ENCODE measurements at regions not wholly inside any gene's neighbourhood (a gene's known extent, or its start where the extent isn't known, plus 50 kb on each side); places are given as distances from the start of the nearest gene placed in this dataset.
"Not testable (repeated sequence)": the region's sequence is repeated elsewhere in the genome, so short reads cannot be mapped to it uniquely, and the experiment has no call there.

DNA sequence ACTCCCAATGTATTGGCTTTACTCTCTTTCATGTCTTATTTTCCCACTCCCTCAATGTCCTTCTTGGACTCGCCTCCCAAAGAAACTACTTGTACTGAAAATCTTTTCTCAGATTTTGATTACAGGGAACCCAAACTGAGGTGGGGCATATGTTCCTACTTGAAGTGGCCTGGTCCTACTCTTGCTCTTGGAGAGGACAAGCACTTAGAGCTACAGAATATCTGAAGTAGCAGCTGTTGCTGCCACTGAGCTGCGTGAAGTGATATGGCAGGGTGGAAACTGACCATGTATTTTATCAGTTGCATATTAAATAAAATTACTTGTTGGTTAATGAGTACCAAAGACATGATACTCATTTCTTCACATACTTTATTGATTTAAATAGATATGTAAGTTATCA, 129.5 kb downstream of the TSEN15 start:
- Histone ChIP-seq H3K27ac (ENCODE audit: low read depth in 1 of 2, low read length in 1 of 2) (no peak overlapping the region), H3K4me1 (ENCODE audit: control insufficient read depth in 5 of 5, insufficient read depth in 5 of 5, low read length in 5 of 5) (no peaks in the 10 kb centered on the region), H3K9ac (ENCODE audit: insufficient read depth in 1 of 2, low read length in 2 of 2) (no peak overlapping the region), H3K27me3 (ENCODE audit: control insufficient read depth in 3 of 3, insufficient read depth in 3 of 3, low read length in 2 of 3) (peaks cover 0 to 3% (median 0%) of the 10 kb centered on the region in 3 donors), H3K36me3 (ENCODE audit: control insufficient read depth in 4 of 4, insufficient read depth in 4 of 4, low read length in 4 of 4) (no peaks in the 10 kb centered on the region), H3K9me3 (ENCODE audit: control insufficient read depth in 4 of 4, insufficient read depth in 3 of 4, low read length in 3 of 4) (no peaks in the 10 kb centered on the region), H3K4me3 (no peak overlapping the region)
- DNase-seq, result no peak
- no peak for ATAC-seq (ENCODE audit: insufficient read depth, low FRiP score)
- TF ChIP-seq, protein P1, sequence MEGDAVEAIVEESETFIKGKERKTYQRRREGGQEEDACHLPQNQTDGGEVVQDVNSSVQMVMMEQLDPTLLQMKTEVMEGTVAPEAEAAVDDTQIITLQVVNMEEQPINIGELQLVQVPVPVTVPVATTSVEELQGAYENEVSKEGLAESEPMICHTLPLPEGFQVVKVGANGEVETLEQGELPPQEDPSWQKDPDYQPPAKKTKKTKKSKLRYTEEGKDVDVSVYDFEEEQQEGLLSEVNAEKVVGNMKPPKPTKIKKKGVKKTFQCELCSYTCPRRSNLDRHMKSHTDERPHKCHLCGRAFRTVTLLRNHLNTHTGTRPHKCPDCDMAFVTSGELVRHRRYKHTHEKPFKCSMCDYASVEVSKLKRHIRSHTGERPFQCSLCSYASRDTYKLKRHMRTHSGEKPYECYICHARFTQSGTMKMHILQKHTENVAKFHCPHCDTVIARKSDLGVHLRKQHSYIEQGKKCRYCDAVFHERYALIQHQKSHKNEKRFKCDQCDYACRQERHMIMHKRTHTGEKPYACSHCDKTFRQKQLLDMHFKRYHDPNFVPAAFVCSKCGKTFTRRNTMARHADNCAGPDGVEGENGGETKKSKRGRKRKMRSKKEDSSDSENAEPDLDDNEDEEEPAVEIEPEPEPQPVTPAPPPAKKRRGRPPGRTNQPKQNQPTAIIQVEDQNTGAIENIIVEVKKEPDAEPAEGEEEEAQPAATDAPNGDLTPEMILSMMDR (IDR thresholded peaks at IDR 0.05; ENCODE audit: control extremely low read depth, extremely low read depth), result no peak
- WGBS, 2 donors, result 73 to 90% methylated on average over 2 of the region's 2 CpGs

DNA sequence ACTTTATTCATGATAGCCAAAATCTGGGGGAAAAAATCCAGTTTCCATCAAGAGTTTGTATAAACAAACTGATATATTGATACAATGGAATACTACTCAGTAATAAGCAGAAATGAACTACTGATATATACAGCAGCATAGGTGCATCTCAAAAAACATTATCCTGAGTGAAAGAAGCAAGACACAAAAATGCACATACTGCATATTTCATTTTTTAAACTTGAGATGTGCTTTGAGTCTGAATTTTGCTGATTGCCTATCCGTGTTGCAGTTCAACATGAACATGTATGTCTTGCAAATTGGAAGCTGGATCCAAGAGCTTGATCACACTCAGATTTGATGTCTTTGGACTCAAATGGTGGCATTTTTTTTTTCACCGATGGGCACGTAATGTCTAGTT, 132.4 kb downstream of the TSEN15 start:
- H3K9ac ChIP-seq (ENCODE audit: insufficient read depth in 1 of 2, low read length in 2 of 2), result no peak overlapping the region

DNA sequence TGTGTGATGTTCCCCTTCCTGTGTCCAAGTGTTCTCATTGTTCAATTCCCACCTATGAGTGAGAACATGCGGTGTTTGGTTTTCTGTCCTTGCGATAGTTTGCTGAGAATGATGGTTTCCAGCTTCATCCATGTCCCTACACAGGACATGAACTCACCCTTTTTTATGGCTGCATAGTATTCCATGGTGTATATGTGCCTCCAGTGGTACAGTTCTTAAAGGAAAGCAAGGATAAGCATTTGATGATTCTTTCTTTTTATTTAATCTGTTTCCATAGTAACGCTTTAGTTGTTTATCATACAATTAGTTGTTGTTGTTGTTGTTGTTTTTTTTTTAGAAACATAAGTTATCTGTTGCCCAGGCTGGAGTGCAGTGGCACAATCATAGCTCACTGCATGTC, 133.1 kb downstream of the TSEN15 start:
- H3K4me3 ChIP-seq; ATAC-seq (ENCODE audit: insufficient read depth, low FRiP score); H3K9me3 ChIP-seq (ENCODE audit: control insufficient read depth in 4 of 4, insufficient read depth in 3 of 4, low read length in 3 of 4); H3K9ac ChIP-seq (ENCODE audit: insufficient read depth in 1 of 2, low read length in 2 of 2); H3K36me3 ChIP-seq (ENCODE audit: control insufficient read depth in 4 of 4, insufficient read depth in 4 of 4, low read length in 4 of 4); H3K27ac ChIP-seq (ENCODE audit: low read depth in 1 of 2, low read length in 1 of 2); H3K27me3 ChIP-seq (ENCODE audit: control insufficient read depth in 3 of 3, insufficient read depth in 3 of 3, low read length in 2 of 3); DNase-seq; H3K4me1 ChIP-seq (ENCODE audit: control insufficient read depth in 5 of 5, insufficient read depth in 5 of 5, low read length in 5 of 5): not testable (repeated sequence)
- WGBS, 2 donors, result 95 to 96% methylated on average over 3 of the region's 3 CpGs

More for the DNA sequence above, 132.4 kb downstream of the TSEN15 start:
- no peak for DNase-seq
- ATAC-seq (ENCODE audit: insufficient read depth, low FRiP score), result no peak
- no peaks in the 10 kb centered on the region for H3K36me3 ChIP-seq (ENCODE audit: control insufficient read depth in 4 of 4, insufficient read depth in 4 of 4, low read length in 4 of 4)
- no peaks in the 10 kb centered on the region for H3K27me3 ChIP-seq (ENCODE audit: control insufficient read depth in 3 of 3, insufficient read depth in 3 of 3, low read length in 2 of 3)
- TF ChIP-seq, protein P1 (IDR thresholded peaks at IDR 0.05; ENCODE audit: control extremely low read depth, extremely low read depth), result no peak
- no peak overlapping the region for H3K4me3 ChIP-seq
- peaks cover 0 to 1% (median 0%) of the 10 kb centered on the region in 4 donors for H3K9me3 ChIP-seq (ENCODE audit: control insufficient read depth in 4 of 4, insufficient read depth in 3 of 4, low read length in 3 of 4)
- WGBS, 2 donors, result 97% methylated on average over 3 of the region's 3 CpGs
- H3K27ac ChIP-seq (ENCODE audit: low read depth in 1 of 2, low read length in 1 of 2), result no peak overlapping the region
- peaks cover 0 to 8% (median 0%) of the 10 kb centered on the region in 5 donors for H3K4me1 ChIP-seq (ENCODE audit: control insufficient read depth in 5 of 5, insufficient read depth in 5 of 5, low read length in 5 of 5)

DNA sequence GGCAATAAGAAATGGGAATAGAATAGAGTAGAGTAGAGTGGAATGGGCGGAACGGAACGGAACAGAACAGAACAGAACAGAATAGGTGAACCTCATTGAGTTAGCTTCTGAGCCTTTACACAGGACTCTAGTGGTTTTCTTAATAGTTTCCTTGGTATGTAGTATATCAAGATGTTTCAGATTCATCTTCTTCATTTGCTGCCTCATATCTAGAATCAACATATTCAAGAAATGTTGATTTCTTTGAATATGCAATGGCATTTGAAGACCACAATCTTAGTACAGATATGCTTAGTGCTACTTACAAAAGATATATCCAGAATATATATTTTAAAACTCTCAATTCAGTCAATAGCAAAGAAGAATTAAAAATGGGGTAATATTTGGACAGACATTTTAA, 133.8 kb downstream of the TSEN15 start:
- Histone ChIP-seq H3K4me1 (ENCODE audit: control insufficient read depth in 5 of 5, insufficient read depth in 5 of 5, low read length in 5 of 5) (peaks cover 0 to 10% (median 2%) of the 10 kb centered on the region in 5 donors), H3K9ac (ENCODE audit: insufficient read depth in 1 of 2, low read length in 2 of 2) (no peak overlapping the region), H3K27me3 (ENCODE audit: control insufficient read depth in 3 of 3, insufficient read depth in 3 of 3, low read length in 2 of 3) (no peaks in the 10 kb centered on the region), H3K9me3 (ENCODE audit: control insufficient read depth in 4 of 4, insufficient read depth in 3 of 4, low read length in 3 of 4) (peaks cover 0 to 1% (median 0%) of the 10 kb centered on the region in 4 donors), H3K36me3 (ENCODE audit: control insufficient read depth in 4 of 4, insufficient read depth in 4 of 4, low read length in 4 of 4) (no peaks in the 10 kb centered on the region), H3K27ac (ENCODE audit: low read depth in 1 of 2, low read length in 1 of 2) (no peak overlapping the region), H3K4me3 (no peak overlapping the region)
- DNase-seq (no peak), ATAC-seq (ENCODE audit: insufficient read depth, low FRiP score) (no peak)
- WGBS, 2 donors, result 84 to 96% methylated on average over 3 of the region's 3 CpGs
- TF ChIP-seq, protein P1 (IDR thresholded peaks at IDR 0.05; ENCODE audit: control extremely low read depth, extremely low read depth), result no peak
